ENCODE measurements at regions not wholly inside any gene's neighbourhood (a gene's known extent, or its start where the extent isn't known, plus 50 kb on each side); places are given as distances from the start of the nearest gene placed in this dataset.
"Not testable (repeated sequence)": the region's sequence is repeated elsewhere in the genome, so short reads cannot be mapped to it uniquely, and the experiment has no call there.

DNA sequence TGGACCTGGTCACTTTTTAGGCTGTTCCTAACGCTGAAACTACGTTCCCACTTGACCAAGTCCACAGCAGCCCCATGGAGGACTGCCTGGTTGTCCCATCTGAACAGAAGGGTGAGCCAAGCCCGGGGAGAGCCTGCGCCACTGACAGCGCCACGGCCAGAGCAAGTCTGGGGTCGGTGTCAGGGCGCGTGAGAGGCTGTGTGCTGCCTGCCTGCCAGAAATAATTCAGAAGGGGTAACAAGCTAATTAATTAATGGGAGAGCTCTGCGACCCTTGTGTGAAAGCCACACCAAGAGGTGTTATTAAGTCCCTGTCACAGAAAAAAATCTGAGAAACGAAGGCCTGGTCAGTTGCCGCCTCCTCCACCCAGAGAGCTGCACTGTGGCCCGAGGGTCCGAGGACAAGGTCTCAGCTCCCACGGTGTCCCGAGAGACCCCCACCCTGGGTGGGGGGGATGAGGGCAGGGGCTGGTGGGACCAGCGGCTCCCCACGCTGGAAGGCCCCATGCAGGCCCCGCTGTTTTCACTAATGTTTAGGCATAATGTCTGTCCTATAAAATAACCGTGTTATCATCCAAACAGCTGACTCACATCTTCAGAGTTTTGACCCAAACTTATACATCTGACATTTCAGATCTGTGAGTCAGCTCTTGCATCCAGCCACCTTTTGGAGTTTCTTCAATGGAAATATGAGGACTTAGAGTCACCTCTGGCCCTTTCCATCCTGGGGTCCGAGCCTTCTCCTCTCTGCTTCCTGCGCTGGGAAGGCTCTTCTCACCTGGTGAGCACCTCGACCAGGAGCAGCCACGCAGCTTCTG, 58.5 kb downstream of the DLL1 start:
- no peak for DNase-seq

DNA sequence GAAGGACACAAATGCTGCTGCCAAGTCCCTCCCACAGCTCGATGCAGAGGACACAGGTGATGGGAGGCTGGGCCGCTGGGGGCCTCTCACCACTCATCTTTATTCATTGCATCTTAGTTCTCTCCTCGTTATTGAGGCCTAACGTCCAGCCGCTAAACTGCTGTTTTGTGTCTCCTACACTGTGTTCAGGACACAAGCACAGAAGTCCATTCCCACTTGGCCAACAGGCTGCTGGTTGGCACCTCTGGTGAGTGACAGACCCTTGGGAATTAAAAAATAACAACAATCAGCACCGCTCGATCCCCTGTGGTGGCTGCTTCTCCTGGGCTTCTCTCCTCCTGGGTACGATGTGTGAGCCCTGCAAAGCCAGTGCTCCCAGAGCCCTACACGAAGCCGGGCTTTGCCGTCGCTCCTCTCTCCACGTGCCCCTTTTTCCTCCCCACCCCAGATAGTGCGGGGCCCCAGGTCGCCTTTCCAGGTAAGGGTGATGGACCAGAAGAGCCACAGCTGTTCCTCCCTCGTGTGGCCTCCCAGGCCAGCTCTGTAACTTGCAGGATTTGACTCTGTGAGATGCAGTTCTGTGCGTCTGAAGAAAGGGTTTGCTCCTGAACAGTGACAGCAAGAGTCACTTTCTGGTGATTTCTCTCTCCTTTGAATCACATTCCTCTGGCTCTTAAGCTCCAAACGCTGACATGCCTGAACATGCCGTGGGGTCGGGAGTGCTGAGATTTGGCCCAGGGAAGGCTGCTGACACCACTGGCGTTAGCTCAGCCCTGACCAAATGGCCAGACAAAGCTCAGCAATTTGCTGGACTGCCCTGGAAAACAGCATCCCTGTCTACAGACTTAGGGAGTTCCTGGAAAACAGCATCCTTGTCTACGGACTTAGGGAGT, 59.3 kb downstream of the DLL1 start:
- no peak for DNase-seq

DNA sequence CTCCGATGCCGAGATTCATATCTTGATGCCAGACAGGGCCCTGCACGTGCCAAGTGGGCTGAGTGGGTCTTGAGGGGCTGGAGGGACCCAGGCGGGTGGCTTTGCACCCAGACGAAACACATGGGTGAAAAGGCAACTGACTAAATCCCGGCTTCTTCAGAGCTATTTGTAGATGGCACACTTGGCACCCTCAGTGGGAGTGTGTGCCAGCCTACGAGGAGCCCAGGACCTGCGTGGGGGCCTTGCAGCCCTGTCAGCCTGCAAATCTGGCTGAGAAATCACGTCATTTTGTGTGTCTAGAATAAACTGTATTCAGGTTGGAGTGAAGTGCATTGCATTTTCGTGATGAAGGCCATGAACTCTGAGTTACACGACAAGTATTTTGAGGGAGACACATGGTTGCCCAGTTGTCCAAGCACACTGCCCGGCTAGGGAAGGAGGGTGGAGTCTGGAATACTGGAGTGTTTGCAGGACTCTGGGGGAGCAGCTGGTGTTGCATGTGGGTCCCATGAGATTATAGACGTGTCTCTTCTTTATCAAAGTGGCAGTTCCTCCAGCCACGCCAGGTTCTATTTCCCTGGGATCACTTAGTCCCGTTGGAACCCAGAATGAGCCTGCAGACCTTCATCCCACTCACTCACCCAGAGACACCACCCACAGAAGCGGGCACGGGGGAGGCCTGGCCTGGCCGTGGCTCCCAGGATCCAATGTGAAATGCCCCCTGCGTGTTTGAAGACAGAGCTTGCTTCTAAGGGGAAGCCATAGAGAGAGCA, 60.2 kb downstream of the DLL1 start:
- DNase-seq = no peak

- DNase-seq = no peak
Observed at GRCh38 chr6:170229851-170230519, 60.9 kb downstream of the DLL1 start.

DNA sequence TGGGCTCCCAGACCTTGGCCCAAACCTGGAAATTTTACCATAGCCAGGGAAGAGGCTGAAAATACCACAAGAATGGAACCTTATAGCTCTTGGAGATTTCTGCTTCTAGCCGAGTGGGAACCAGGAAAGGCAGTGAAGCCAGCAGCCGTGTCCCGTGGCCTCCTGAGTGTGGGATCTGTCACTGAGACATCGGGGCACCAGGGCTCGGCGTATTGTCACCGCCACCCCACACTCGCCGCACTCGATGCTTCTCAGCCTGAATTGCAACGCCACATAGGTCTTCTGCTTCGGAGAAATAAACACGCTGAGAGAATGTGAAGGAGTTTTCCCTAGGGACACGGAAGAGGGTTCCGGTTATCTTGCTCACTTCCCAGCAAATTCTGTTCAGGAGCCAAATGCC, 61.5 kb downstream of the DLL1 start:
- DNase-seq = no peak

DNA sequence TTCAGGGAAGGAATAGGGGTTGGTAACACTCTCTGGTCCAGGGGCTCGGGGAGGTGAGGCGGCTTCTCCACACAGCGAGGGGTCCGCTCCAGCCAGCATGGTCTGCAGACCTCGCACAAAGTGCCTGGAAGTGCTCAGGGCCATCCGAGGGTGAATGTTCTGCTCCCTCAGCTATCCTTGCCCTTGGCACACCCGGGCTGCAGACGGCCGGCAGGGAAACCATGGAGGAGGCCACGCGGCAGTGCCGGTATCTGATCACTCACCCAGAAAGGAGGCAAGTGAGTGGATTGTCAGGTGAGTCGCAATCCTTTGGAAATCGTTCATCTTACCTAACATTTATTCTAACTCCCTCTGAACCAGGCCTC, 62.0 kb downstream of the DLL1 start:
- DNase-seq = no peak

- DNase-seq = no peak
Observed at GRCh38 chr6:170227996-170228945, 62.6 kb downstream of the DLL1 start.

GRCh38 chr6:170227521-170227983, 63.3 kb downstream of the DLL1 start:
- no peak for DNase-seq

DNA sequence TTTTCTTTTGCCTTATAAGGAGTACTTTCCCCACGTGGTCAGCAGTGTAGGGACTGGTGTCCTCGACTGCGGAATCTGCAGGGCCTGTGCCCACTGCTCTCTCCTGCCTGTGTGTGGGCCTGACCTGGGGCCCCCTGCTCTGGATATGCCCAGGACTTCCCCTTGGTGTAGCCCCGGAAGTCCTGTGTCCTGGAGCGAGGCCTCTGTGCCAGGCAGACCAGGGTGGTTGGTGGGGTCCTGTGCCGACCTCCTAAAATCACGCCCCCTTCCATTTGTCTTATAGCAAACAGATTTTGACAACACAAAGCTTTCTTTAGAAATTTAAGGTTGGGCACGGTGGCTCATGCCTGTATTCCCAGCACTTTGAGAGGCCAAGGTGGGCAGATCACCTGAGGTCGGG, 64.2 kb downstream of the DLL1 start:
- DNase-seq = no peak

GRCh38 chr6:170225852-170226417, 64.9 kb downstream of the DLL1 start:
- DNase-seq = no peak

- no peak for DNase-seq
Observed at GRCh38 chr6:170224694-170225660, 65.9 kb downstream of the DLL1 start.

- no peak for DNase-seq
Observed at GRCh38 chr6:170223718-170224693, 66.9 kb downstream of the DLL1 start.

- no peak for DNase-seq
Observed at GRCh38 chr6:170222498-170223471, 68.1 kb downstream of the DLL1 start.

DNA sequence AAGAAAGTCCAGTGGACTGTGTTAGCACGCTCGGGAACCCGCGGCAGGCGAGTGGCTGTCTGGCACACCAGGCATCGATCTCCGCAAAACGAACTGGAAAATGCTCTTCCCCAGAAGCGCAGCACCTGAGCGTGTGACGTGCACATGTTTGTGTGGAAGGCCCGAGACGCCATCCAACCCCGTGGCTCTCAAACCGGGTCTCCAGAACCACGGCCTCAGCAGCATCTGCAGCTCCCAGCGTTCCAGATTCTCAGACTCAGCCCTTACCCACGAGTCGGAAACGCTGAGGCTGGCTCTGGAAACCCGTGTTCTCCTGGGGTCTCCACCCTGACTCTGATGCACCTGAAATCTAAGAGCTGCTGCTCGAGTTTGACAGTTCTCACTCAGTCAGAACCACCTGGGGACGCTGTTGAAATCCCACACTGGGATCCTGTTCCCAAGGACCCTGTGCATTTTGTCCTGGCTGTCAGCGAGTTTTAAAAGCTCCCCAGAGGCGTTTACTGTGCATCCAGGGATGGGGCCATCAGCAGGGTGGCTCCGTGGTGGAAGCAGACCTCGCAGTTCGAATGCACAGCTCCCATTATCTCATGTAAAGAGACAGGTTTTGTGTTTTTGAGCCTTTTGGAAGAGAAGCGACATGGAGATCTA, 69.0 kb downstream of the DLL1 start:
- no peak for DNase-seq

DNA sequence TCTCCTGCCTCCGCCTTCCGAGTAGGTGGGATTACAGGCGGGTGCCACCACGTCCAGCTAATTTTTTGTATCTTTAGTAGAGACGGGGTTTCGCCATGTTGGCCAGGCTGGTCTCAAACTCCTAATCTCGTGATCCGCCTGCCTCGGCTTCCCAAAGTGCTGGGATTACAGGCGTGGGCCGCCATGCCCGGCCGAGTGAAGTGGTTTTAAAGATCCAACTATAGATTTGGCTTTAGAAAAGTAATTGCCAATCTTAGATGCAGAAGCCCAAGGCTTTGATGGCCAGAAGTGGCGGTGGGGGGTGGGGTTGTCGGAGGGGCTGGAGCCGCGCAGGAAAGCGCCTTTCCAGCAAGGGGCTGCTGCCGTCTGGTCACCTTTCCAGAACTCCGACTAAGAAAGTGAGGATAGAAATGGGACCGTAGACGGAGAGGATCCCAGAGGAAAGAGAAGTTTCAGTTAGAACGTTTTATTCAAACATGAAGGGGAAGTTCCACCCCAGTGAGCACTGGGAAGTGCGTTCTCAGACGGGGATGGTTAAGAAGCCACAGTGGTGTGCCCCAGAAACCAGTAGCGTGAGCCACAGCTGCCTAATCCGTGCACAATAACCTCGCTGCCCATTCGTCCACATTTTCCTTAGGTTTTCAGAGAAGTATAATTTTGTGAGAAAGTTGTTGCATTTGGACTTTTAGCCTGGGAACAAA, 69.7 kb downstream of the DLL1 start:
- DNase-seq = no peak

DNA sequence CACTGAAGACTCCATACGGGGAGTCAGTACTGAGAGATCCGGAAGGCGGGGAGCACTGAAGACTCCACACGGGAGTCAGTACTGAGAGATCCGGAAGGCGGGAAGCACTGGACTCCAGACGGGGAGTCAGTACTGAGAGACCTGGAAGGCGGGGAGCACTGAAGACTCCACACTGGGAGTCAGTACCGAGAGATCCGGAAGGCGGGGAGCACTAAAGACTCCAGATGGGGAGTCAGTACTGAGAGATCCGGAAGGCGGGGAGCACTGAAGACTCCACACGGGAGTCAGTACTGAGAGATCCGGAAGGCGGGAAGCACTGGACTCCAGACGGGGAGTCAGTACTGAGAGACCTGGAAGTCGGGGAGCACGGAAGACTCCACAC, 77.2 kb downstream of the DLL1 start:
- not testable (repeated sequence) for DNase-seq
